ENCODE measurements at regions not wholly inside any gene's neighbourhood (a gene's known extent, or its start where the extent isn't known, plus 50 kb on each side); places are given as distances from the start of the nearest gene placed in this dataset.

GRCh38 chr6:137733372-137733771, 133.7 kb upstream of the TNFAIP3 start:
- DNase-seq (ENCODE audit: low spot score), result no peak
- H3K27me3 Mint-ChIP-seq (ENCODE audit: unreplicated experiment), result peaks cover 2% of the 10 kb centered on the region
- H3K4me1 Mint-ChIP-seq (ENCODE audit: unreplicated experiment), result peaks cover 3% of the 10 kb centered on the region
- no peak overlapping the region for H3K27ac Mint-ChIP-seq (ENCODE audit: unreplicated experiment)
- H3K4me3 Mint-ChIP-seq (ENCODE audit: unreplicated experiment), result no peak overlapping the region
- TF ChIP-seq, protein P1, sequence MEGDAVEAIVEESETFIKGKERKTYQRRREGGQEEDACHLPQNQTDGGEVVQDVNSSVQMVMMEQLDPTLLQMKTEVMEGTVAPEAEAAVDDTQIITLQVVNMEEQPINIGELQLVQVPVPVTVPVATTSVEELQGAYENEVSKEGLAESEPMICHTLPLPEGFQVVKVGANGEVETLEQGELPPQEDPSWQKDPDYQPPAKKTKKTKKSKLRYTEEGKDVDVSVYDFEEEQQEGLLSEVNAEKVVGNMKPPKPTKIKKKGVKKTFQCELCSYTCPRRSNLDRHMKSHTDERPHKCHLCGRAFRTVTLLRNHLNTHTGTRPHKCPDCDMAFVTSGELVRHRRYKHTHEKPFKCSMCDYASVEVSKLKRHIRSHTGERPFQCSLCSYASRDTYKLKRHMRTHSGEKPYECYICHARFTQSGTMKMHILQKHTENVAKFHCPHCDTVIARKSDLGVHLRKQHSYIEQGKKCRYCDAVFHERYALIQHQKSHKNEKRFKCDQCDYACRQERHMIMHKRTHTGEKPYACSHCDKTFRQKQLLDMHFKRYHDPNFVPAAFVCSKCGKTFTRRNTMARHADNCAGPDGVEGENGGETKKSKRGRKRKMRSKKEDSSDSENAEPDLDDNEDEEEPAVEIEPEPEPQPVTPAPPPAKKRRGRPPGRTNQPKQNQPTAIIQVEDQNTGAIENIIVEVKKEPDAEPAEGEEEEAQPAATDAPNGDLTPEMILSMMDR (IDR thresholded peaks at IDR 0.05; ENCODE audit: unreplicated experiment), result no peak
- no peaks in the 10 kb centered on the region for H3K9me3 Mint-ChIP-seq (ENCODE audit: unreplicated experiment)
- no peaks in the 10 kb centered on the region for H3K36me3 Mint-ChIP-seq (ENCODE audit: low read depth, unreplicated experiment)

- Mint-ChIP-seq H3K4me3 (ENCODE audit: unreplicated experiment) (no peak overlapping the region), H3K36me3 (ENCODE audit: low read depth, unreplicated experiment) (no peaks in the 10 kb centered on the region), H3K27me3 (ENCODE audit: unreplicated experiment) (peaks cover 2% of the 10 kb centered on the region), H3K27ac (ENCODE audit: unreplicated experiment) (no peak overlapping the region), H3K9me3 (ENCODE audit: unreplicated experiment) (no peaks in the 10 kb centered on the region), H3K4me1 (ENCODE audit: unreplicated experiment) (no peaks in the 10 kb centered on the region)
- no peak for DNase-seq (ENCODE audit: low spot score)
- TF ChIP-seq, protein P1 (IDR thresholded peaks at IDR 0.05; ENCODE audit: unreplicated experiment), result no peak
These were observed 132.8 kb upstream of the TNFAIP3 start for GRCh38 chr6:137734005-137734874.

GRCh38 chr6:137734875-137735182, 132.2 kb upstream of the TNFAIP3 start:
- Mint-ChIP-seq H3K4me3 (ENCODE audit: unreplicated experiment) (no peak overlapping the region), H3K4me1 (ENCODE audit: unreplicated experiment) (no peaks in the 10 kb centered on the region), H3K9me3 (ENCODE audit: unreplicated experiment) (no peaks in the 10 kb centered on the region), H3K27ac (ENCODE audit: unreplicated experiment) (no peak overlapping the region), H3K36me3 (ENCODE audit: low read depth, unreplicated experiment) (no peaks in the 10 kb centered on the region), H3K27me3 (ENCODE audit: unreplicated experiment) (peaks cover 2% of the 10 kb centered on the region)
- DNase-seq (ENCODE audit: low spot score), result no peak
- TF ChIP-seq, protein P1 (IDR thresholded peaks at IDR 0.05; ENCODE audit: unreplicated experiment), result no peak

DNA sequence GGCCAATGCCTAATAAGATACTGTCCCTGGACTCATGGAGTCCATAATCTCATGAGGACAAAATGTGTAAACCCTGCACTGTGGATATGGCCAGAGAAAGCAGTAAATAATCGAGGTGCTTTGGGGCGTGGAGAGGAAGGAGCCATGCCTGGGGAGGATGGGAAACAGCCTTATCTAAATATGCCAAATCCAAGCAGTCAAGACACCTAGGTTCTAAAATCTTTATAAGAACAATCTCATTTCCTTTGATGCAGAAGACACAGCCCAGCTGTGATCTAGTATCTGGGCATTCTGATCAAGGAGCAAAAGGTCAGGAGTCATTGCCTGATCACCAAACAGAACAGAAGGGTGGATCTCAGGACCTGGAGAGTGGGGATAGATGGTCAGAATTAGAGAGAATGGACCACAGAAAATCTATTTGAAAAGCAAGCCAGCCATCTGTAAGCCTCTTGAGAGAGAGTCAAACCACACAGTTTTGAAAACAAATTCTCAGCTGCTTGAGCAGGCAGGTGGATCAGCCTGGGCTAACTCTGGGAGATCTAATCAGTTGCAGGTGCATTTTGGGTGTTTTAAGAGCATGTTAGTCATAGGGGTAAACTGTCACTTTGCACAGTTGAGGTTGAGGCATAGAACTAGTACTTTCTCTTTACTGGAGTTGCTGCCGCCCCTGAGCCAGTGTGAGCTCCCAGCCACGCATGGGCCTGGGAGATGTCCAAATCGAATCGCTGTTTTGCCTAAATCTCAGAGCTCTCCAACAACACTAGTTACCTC, 130.8 kb upstream of the TNFAIP3 start:
- Mint-ChIP-seq H3K27me3 (ENCODE audit: unreplicated experiment) (peaks cover 2% of the 10 kb centered on the region), H3K27ac (ENCODE audit: unreplicated experiment) (no peak overlapping the region), H3K36me3 (ENCODE audit: low read depth, unreplicated experiment) (no peaks in the 10 kb centered on the region), H3K4me1 (ENCODE audit: unreplicated experiment) (no peaks in the 10 kb centered on the region), H3K9me3 (ENCODE audit: unreplicated experiment) (no peaks in the 10 kb centered on the region), H3K4me3 (ENCODE audit: unreplicated experiment) (no peak overlapping the region)
- DNase-seq (ENCODE audit: low spot score), result no peak
- TF ChIP-seq, protein P1 (IDR thresholded peaks at IDR 0.05; ENCODE audit: unreplicated experiment), result no peak

DNA sequence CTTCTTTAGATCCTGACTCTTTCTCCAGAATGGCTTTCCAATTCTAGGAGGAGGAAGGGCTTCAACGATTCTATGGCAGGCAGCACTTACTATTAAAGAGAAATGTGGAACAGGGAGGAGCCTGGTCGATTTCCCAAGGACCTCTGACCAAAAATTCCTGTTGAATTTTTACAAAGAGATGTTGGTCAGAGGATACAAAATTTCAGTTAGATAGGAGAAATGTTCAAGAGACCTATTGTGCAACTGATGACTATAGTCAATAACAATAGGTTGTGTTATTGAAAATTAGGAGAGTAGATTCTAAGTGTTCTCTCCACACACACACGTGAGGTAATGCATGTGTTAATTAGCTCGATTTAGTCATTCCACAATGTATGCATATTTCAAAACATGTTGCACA, 130.1 kb upstream of the TNFAIP3 start:
- TF ChIP-seq, protein P1 (IDR thresholded peaks at IDR 0.05; ENCODE audit: unreplicated experiment), result no peak
- Mint-ChIP-seq H3K27me3 (ENCODE audit: unreplicated experiment) (peaks cover 2% of the 10 kb centered on the region), H3K9me3 (ENCODE audit: unreplicated experiment) (no peaks in the 10 kb centered on the region), H3K4me3 (ENCODE audit: unreplicated experiment) (no peak overlapping the region), H3K36me3 (ENCODE audit: low read depth, unreplicated experiment) (no peaks in the 10 kb centered on the region), H3K4me1 (ENCODE audit: unreplicated experiment) (no peaks in the 10 kb centered on the region), H3K27ac (ENCODE audit: unreplicated experiment) (no peak overlapping the region)
- DNase-seq (ENCODE audit: low spot score), result no peak

All from endothelial cell (in vitro differentiated cells).